HG03039 (cell line): ENCODE measurements at regions not wholly inside any gene's neighbourhood (a gene's known extent, or its start where the extent isn't known, plus 50 kb on each side); places are given as distances from the start of the nearest gene placed in this dataset.
"Not testable (repeated sequence)": the region's sequence is repeated elsewhere in the genome, so short reads cannot be mapped to it uniquely, and the experiment has no call there.

Experiments used
- ATAC-seq: cut with Tn5 transposase; IDR thresholded peaks from one replicate; pipeline ENCODE4 v1.9.1; 2021; ENCODE audit warnings: mild to moderate bottlenecking, moderate library complexity; ENCODE audit not compliant: unreplicated experiment

DNA sequence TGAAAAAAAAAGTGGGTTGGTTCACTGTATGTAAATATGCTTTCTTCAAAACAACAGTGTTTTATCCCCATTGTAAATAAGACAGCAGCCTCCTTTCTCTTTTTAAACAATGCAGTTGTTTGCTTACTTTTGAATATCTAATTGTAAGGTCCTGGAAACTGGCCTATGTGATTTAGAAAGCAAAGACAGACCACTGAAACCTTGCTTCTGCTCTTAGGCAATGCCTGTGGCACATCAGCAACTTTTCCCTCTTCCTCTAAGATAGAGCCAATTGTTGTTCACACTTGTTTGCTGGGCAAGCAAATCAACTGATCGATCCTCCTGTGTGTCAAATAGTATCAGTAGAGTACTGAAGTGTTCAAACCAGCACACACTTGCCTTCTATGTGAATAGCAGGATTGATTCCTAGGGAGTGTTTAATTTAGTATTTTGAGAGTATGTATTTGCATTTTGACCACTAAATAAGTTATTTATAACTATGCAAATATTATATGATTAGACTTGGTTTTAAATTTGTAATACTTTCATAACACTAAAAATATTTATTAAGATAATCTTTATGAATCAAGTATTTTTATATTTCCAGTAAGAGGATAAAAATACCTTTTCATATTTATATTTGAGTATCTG is 55.4 kb upstream of the GRPR start:
- ATAC-seq = no peak

DNA sequence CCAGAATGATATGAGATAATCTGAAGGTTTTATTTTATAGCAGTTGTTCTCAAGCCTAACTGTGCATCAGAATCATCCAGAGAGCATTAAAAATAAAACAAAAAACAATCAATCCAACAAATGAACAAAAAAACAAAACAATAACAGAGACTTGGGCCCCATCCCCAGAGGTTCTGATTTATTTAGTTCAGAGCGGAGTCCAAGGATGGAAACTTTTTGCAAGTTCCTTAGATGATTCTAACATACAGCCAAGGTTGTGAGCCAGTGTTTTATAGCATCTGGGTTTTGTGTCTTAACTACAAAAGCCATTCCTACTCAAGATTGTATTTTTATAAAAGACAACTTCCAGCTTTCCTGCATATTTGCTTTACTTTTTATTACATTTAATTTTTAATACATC is 59.4 kb upstream of the GRPR start:
- ATAC-seq = no peak

DNA sequence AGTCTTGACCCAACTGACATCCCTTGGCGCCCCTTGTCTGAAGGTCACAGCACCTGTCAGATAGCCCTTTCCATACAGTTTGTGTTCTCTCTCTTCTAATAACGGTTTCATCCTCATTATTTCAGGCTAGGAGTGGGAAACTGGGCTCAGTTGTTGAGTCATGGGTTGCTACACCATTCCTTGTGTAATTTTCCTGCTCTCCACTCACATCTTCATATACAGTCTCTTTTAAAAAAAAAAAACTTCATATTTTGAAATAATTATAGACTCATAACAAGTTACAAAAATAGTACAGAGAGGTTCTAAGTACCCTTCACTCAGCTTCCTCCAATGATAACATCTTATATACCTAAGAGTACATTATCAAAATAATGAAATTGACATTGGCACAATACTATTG is 60.2 kb upstream of the GRPR start:
- no peak for ATAC-seq

DNA sequence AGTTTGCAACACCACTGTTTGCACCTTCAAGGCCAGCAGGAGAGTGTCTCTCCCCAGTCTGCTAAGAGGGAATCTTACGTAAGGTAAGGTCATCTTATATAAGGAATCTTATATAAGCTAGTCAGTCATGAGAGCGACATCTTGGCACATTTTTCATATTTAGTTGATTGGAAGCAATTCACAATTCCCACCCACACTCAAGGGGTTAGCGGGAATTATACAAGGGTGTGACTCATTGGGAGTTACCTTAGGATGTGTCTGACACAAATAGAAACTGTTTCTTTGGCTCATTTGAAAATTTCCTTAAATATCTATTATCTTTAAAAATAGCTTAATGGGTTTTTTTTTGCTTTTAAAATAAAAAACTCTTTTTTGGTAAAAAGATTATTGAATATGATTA is 62.1 kb upstream of the GRPR start:
- no peak for ATAC-seq

DNA sequence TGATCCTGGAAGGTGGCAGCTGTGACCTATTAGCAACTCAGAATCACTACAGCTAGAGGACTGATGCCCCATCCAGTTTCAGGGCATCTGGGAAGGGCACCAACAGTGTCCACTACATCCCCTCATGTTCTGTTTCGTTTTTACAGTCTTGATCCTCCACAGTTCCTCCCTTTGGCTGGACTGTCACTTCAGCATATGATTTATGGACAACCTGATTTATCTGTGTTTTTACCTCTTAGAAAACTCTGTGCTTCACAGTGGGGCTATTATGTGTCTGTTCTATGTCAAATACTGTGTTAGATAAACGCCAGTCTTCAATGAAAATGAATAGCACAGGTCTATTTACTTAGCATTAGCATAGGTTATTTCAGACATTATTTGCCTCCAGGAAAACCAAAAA is 63.1 kb upstream of the GRPR start:
- ATAC-seq = no peak

DNA sequence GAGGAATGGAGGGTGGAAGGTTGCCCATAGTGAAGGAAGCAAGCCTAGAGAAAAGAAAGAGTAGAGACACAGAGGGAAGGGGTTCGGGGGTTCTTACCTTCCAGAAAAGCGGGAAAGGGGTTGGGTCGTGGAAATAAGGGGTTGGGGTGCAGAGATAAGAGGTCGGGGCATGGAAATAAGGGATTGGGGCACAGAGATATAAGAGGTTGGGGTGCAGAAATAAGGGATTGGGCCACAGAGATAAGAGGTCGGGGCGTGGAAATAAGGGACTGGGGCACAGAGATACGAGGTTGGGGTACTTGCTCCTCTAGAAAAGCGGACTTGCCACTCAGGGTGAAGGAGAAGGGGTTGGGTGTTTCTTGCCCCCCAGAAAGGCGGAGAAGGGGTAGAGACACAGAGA is 74.2 kb upstream of the GRPR start:
- not testable (repeated sequence) for ATAC-seq

DNA sequence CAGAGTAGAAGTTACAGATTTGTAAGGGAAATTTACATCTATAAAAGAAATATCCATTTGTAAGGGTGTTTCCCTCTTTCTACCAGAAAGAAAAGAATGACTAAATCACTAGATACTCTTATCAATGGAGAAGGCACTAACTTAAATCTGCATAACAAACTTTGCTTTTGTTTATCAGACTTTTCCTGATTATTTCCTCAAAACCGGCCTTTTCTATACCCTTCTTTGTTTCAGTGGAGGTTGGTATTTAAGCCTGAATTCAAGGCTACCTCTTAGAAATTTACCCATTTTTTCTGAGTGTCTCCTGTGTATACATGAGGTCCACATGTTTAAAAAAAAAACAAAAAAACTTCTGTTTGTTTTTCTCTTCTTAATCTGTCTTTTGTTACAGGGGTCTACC is 80.4 kb upstream of the GRPR start:
- no peak for ATAC-seq

DNA sequence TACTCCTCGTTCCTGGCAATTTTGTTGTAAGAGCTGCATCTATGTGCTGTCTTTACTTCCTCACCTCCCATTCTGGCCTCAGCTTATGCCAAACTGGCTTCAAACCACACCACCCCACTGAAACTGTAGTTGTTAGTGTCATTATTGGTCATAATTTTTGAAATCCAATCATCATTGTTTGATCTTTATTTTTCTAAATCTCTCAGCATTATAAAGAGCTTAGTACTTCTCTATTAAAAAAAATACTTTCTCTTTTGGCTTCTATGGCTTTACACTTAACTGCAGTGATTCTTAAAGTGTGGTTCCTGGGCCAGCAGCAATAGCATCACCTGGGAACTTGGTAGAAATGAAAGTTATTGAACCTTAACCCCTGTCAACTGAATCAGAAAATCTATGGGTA is 83.5 kb upstream of the GRPR start:
- no peak for ATAC-seq

DNA sequence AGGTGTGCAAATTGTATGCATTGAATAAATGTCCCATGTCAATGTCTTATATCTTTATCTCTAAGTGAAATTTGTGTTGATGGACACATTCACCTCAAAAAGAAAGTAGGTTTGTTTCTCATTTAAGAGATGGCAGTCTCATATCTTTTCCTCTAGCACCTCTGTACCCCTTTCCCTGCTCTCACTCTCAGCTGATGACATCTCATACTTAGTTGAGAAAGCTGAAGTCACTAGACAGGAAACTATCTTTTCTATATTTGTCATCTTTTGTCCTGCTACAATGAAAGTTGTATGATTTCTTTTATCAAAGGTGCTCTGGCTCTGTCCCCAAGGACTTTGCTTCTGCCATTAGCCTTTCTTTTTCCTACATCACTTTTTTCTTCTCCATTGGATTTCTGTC is 84.0 kb upstream of the GRPR start:
- no peak for ATAC-seq

DNA sequence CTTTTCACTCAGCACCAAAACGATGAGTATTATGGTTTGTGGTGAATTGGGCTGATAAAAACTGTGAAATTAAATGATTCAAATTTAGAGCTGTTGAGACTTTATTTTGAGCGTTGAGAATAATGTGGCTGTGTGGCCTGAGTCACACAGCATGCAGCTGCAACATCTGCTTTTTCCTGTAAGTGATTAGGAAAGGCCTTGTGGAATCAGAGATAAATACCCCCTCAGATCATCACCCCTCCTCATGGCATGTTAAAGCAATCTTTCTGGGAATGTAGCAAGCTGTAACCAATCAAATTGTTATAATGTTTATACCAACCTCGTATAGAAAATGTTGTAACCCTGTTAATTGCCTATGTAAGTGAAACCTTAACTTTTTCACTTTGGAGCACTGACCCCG is 90.0 kb upstream of the GRPR start:
- no peak for ATAC-seq

DNA sequence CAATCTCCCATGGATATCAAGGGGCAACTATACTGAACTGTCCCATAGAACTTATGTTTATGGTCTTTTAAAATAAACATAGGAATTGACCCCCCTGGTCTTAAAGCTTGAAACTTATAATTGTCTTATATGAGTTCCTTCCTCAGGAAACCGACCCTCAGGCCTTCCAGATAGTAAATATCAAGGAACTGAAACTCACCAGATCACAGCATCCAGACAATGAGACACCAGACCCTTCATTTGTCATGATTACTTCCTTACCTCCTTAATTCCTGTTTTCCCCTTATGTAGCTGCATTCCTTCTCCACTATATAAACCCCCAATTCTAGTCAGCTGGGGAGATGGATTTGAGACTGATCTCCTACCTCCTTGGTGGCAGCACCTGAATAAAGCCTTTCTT is 94.8 kb upstream of the GRPR start:
- ATAC-seq = no peak

DNA sequence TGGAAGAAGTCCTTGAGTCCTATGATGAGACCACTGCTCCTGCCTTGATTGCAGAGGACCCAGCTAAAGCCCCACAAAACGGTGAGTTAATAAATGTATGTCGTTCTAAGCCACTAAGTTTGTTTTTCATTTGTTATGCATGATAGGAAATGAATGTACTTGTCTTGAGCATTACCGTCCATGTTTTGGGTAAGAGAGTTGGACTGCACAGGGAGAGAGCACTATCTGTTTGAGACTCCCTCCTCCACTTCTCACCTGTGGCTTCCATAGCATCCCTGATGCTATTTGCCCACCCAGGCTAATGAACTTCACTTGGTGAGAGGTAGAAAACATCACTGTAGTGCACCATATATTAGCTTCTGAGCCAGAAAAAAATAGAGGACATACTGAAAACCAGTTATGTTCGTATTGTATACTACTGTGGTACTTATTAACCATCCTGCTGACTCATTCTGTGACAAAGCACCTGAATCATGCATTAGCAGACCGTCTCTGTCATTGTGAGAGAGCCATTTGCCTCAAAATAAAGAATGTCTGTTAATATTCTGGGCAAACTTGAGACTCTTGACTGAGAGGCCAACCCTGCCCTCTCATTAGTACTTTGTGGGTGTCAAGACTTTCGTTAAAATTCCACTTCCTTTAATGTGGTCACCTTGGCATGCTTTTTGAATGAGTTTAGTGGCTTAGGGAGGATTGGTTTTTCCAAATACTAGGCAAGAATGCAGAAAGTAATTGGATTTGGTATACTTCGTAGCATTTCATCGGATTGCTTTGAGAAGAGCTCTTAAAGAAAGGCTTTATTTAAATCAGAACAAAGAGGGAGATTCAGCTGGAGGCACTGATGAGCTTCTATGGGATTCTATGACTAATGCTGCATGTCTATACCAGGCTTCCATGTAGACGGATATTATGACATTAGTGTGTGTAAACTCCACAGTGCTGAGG is 99.3 kb upstream of the GRPR start:
- ATAC-seq = peak; percentile 91

DNA sequence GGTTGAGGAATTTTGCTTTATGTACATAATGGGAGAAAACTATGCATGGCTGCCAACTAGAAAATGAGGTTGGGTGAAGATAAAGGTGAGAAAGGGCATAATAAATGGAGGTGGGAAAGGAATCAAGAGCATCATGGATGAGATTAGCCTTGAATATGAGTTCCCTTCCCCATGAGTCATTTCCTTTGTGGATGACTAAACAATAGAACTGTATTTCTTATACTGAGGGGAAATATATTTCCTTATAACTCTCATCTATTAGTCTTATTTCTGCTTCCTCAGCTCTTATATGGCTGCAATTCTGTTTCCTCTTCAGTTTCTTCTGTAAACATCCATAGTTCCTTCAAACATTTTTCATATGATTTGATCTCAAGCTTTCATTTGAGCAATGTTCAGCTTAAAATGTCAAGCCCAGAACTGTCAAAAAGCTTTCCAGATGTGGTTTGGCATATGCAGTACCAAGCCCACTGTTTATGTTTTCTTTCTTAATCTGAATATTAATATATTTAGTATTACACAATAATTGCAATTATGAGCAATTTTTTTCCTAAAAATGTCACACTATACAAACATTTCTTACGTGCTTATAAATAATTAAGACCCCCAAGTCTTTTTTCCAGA is 100.7 kb upstream of the GRPR start:
- ATAC-seq = no peak

DNA sequence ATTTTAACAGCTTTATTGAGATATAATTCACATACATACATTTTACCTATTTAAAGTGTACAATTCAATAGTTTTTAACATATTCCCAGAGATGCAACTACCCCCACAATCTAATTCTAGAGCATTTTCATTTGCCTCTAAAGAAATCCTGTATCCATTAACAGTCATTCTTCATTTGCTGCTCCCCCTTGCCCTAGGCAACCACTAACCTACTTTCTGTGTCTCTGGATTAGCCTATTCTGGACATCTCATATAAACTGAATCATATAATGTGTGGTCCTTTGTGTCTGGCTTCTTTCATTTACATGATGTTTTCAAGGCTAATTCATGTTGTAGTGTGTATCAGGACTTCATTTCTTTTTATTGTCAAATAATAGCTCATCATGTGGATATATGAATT is 105.1 kb upstream of the GRPR start:
- no peak for ATAC-seq

DNA sequence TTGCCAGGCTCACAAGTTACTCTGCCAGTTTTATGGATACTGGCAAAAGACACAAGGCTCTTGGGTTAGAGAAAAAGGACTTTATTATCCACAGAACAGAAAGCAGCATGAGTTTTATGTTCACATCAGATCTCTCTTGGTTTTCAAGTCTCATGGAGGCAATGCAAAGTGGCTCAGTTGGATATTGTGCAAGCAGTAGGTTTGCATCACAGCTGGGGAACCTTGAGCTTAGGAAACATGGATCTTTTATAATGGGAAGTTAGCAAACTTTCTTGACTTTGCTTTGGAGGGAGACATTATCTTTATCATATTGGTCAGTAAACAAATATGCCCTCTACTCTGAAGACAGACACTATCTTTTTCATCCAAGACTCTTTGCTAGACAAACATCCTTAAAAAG is 109.2 kb upstream of the GRPR start:
- ATAC-seq = no peak

DNA sequence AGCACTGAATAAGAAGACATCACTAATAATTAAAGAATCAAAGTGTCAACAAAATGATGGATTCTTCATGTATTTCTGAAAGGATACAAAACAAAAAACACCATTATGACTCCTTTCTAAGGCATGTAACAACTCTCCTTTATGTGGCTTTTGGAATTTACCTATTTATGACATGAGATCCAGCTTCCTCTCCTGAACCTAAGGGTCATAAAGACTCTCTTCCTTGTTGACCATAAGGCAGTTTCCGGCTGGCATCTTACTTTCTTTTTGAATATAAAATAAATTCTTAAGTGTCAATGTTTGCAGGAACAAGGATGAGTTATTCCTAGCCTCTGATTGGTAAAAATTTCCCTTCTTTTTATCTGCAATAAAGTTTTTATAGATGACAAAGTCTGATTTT is 111.1 kb upstream of the GRPR start:
- no peak for ATAC-seq

DNA sequence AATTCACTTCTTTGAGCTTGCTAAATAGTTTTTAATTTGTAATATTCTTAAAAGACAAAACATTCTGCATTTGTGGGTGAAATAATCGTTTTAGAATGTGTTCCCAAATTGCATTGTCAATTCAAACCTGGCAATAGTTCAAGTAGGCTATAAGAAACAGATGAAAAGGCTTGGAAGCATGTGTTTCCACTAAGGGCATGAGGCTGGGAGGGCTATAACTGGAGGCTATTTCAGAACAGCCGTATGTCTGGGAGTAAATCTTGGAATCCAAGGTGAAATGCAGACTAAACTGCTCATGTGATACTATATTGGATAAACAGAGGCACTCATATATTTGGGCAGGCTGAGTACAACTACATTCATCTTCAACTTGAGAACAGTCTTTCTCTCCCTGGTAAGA is 117.4 kb upstream of the GRPR start:
- no peak for ATAC-seq

DNA sequence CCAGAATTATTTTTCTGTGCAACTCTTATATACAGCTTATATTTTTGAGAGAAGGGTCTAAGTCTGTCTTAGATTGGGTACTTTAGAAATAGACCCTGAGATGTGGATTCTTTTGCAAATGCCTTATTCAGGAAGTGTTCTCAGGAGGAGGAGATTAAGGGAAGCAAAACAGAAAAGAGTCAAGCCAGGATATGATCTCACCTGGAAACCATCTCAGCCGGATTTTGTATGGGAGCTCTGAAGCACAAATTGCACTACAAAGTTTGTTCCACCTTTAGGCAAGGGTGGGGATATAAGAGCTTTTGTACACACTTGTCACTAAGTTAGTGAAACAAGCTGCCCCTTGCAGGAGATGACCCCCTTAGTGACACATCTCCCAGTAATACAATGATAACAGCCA is 121.2 kb upstream of the GRPR start:
- ATAC-seq = no peak

DNA sequence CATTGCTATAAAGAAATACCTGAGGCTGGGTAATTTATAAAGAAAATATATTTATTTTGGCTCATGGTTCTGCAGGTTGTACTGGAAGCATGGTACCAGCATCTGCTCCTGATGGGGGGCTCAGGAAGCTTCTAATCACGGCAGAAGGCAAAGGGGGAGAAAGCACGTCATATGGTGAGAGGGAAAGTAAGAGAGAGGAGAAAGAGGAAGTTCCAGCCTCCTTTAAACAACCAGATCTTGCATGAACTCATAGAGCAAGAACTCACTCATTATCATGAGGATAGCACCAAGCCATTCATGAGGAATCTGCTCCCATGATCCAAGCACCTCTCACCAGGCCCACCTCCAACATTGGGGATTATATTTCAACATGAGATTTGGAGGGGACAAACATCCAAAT is 125.0 kb upstream of the GRPR start:
- no peak for ATAC-seq

DNA sequence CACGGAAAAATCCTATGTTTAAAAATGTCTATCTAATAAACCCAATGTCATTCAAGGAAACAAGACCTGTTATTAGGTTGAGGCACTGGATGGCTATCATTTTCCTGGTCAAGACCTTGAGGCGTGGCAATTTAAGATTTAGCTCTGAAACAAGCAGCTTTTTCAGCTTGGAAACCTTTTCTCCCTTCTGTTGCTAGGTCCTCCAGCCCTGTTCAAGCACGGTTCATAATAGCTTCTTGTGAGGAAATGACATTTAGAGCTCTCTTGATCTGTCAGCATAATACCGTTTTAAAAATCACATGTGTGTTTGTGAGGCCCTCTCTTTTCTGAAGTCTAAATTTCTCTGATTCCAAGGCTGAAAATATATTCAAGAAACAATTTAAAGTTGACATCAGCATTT is 133.6 kb upstream of the GRPR start:
- no peak for ATAC-seq

DNA sequence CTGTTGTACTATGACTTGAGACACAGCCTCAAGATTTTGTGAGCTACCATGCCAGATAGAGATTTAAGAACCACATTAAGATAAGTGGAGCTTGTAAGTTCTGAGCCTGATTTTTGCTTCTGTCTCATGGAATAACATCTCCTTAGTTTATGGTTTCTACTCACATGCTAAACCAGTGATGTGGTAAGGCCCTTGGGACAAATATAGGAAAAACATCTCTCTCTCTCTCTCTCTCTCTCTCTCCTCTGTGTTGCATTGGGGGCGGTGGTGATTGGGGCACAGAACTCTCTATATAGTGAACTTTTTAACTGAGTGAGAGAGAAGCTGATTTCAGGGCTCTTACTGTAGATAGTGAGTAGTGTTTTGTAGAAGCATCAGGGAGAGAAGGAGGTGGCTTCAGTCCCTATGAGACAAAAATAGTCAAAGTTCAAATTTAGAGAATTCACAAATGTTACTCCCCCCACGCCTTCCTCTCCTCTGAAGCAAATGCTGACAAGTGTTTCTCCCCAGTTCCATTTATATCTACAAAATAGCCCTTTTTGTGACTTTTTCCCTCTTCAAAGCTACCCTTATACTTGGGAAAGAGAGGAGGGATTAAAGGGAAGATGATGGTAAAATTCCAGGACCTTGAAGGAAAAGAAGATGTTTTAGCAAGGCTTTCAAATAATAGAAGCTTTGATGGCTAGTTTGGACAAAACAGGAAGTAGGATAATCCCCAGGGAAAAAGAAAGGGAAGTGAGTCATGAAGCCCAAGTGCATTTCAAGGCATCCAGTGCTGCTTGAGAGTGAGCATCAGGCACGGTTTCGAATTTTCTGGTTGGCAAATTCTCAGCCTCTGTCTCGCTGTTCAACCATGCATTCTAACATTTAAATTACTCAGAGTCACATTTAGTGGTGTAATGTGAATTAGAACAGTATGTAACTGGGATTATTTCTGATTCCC is 134.3 kb upstream of the AP1S2 start:
- no peak for ATAC-seq
